ENCODE measurements at regions not wholly inside any gene's neighbourhood (a gene's known extent, or its start where the extent isn't known, plus 50 kb on each side); places are given as distances from the start of the nearest gene placed in this dataset.

GRCh38 chr6:126770176-126770575 is 348.3 kb upstream of the RSPO3 start:
- TF ChIP-seq CTCF (IDR thresholded peaks at IDR 0.05) (no peak), POLR2A (IDR thresholded peaks at IDR 0.05) (no peak)
